Choroid plexus epithelial cell (primary cell): ENCODE measurements at regions not wholly inside any gene's neighbourhood (a gene's known extent, or its start where the extent isn't known, plus 50 kb on each side); places are given as distances from the start of the nearest gene placed in this dataset.

Experiments used
- DNase-seq: peaks from one replicate; pipeline ENCODE4 v3.0.0-alpha.2; 2010; ENCODE audit warnings: low read depth
- H3K4me3 ChIP-seq: 2 replicates; pipeline ENCODE4 v1.5.1; 2011; ENCODE audit warnings: low read depth, mild to moderate bottlenecking, control low read depth, low read length, moderate library complexity
- TF ChIP-seq, protein P1 (sequence below): conservative IDR thresholded peaks from 2 replicates; pipeline ENCODE4 v1.5.1; 2011; ENCODE audit warnings: low read depth, mild to moderate bottlenecking, control low read depth, inconsistent platforms, low read length, moderate library complexity

DNA sequence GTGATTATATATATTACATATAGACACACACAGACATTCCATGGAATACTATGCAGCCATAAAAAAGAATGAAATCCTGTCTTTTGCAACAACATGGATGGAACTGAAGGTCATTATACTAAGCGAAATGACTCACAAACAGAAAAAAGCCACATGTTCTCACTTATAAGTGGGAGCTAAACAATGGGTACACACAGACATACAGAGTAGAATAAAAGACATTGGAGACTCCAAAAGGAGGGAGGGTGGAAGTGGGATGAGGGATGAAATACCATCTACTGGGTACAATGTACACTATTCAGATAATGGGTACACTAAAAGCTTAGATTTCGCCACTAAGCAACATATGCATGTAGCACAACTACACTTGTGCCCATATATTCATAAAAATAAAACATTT is 170.0 kb upstream of the RGMB start:
- TF ChIP-seq, protein P1, sequence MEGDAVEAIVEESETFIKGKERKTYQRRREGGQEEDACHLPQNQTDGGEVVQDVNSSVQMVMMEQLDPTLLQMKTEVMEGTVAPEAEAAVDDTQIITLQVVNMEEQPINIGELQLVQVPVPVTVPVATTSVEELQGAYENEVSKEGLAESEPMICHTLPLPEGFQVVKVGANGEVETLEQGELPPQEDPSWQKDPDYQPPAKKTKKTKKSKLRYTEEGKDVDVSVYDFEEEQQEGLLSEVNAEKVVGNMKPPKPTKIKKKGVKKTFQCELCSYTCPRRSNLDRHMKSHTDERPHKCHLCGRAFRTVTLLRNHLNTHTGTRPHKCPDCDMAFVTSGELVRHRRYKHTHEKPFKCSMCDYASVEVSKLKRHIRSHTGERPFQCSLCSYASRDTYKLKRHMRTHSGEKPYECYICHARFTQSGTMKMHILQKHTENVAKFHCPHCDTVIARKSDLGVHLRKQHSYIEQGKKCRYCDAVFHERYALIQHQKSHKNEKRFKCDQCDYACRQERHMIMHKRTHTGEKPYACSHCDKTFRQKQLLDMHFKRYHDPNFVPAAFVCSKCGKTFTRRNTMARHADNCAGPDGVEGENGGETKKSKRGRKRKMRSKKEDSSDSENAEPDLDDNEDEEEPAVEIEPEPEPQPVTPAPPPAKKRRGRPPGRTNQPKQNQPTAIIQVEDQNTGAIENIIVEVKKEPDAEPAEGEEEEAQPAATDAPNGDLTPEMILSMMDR: no peak
- H3K4me3 ChIP-seq: no peak overlapping the region
- DNase-seq: no peak

DNA sequence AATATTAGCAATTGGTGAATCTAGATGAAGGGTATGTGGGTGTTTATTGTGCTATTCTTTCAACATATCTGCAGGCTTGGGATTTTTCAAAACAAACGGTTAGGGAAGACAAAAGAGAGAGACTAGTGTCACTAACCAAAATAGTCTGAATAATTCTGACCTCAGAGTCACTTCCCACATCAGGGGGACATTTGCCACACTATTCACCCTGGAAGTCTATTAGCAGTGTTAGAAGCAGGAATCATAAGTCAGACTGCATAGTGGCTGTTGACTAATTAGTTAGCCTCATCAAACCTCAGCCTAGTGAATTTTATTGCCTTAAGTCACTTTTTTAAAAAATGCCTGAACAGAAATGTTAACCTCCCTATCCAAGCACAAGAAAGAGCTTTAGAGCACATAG is 169.2 kb upstream of the RGMB start:
- H3K4me3 ChIP-seq: no peak overlapping the region
- no peak for DNase-seq
- TF ChIP-seq, protein P1: no peak

DNA sequence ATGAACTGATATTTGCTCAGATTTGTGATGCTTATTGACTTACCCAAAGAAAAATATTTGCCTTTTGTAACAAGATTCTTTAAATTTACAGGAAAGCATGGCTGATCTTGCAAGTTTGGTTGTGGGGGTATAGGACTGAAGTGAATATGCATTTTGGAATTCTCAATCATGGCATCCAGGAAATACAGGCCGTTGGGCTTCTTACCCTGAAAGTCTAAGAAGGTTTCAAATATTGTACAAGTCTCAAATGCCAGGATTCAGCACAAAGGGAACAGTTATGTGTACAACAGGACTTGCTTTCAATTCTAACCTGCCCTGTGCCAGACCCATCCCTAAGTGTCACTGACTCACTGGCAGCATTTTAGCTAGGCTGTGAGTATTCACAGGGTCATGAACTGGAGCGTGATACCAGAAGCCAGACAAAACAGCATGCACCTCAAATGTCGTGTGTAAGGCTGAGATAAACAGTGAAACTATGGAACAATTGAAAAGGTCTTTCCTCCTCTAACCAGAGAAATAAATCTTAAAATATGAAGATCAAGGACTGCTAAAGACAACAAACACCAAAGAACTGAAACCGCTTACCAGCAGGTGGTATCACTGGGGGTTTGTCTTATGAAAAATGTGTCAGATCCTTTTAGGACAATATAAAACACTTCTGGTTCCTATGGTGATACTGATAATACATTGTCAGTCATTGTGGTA is 168.6 kb upstream of the RGMB start:
- no peak overlapping the region for H3K4me3 ChIP-seq
- peak; percentile 67 for DNase-seq
- TF ChIP-seq, protein P1: no peak

DNA sequence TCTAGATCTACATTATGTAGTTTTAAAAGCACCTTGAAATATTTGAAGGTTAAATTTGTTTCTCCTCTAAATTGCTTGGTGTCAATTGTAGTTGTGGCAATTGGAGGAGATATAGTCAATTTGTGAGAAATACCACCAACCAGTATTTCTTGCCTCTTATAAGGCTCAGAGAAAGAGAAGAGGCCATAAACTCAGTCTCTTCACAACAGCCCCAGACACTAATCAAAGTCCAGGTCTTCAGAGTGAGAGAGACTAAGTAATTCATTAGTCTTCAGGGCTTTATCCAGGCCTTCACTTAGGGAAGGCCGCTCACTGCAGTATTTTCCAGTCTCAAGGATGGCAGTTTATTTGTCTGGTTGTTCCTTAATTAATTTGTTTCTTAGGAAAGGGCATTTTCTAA is 168.0 kb upstream of the RGMB start:
- H3K4me3 ChIP-seq: no peak overlapping the region
- DNase-seq: no peak
- TF ChIP-seq, protein P1: no peak

DNA sequence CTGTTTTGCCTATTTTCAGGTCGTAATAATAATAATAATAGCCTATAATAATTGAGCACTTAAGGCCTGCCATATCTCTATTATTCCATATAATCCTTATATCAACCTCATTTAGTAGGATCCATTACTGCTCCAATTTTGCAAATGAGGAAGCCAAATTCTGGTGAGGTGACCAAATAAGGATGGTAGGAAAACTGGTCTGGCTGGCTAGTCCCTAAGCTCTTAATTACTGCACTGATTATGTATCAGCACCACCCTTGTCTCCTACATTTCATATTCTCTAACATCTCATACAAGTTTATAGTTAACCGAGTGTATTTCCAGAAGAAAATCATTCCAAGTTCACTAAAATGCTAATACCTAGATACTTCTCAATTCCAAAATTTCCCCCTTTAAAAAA is 166.5 kb upstream of the RGMB start:
- DNase-seq: no peak
- TF ChIP-seq, protein P1: no peak
- no peak overlapping the region for H3K4me3 ChIP-seq

DNA sequence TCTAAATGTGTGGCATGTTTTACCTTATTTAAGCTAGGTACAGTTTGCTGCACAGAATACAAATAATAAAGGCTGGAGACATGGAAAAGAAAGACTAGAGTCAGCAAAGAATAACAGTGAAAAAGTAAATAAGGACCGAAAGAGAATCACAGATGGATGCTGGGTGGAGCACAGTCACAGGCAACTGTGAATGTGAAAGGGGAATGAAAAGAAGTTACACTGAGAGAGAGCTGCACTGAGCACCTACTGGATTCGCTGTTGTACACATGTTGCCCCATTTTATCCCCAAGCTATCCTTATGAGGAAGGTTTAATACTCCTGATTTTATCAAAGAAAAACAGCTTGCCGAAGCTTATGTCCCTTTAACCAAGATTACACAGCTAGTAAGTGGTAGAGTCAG is 165.4 kb upstream of the RGMB start:
- TF ChIP-seq, protein P1: no peak
- H3K4me3 ChIP-seq: no peak overlapping the region
- DNase-seq: no peak

DNA sequence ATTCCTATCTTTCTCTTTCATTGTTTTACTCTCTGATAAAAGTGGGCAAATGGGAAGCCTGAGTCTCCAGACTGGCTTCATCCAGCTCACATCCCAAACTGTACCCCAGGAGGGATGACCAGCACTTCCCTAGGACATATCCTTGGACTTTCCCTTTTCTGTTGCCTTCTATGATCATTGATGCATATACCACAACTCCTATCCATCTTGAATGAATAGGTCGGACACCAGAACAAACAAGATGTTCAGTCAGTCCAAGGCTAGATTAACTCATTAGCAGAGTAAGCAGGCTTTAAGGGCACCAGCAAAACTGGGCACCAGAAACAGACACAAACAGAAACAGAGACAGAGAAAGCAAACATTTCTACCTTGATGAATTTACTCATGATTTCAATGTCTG is 159.1 kb upstream of the RGMB start:
- TF ChIP-seq, protein P1: no peak
- no peak overlapping the region for H3K4me3 ChIP-seq
- DNase-seq: no peak
